Trophoblast cell (in vitro differentiated cells and primary cell): ENCODE measurements at regions not wholly inside any gene's neighbourhood (a gene's known extent, or its start where the extent isn't known, plus 50 kb on each side); places are given as distances from the start of the nearest gene placed in this dataset.

Experiments used
- DNase-seq, 2 donors: peaks; one replicate each; pipeline ENCODE4 v3.0.0-alpha.2; 2016
- H2AFZ ChIP-seq: 2 replicates; pipeline ENCODE4 v1.6.1; 2013; ENCODE audit warnings: low read length, moderate library complexity, mild to moderate bottlenecking; ENCODE audit not compliant: insufficient read depth, poor library complexity
- H2AK5ac ChIP-seq: 2 replicates; pipeline ENCODE4 v1.6.1; 2013; ENCODE audit warnings: mild to moderate bottlenecking, low read length
- H2BK120ac ChIP-seq: 2 replicates; pipeline ENCODE4 v1.6.1; 2013; ENCODE audit warnings: low read length, mild to moderate bottlenecking, moderate library complexity; ENCODE audit not compliant: insufficient read depth, poor library complexity
- H2BK12ac ChIP-seq: 2 replicates; pipeline ENCODE4 v1.6.1; 2013; ENCODE audit warnings: mild to moderate bottlenecking, low read length, moderate library complexity
- H2BK5ac ChIP-seq: 2 replicates; pipeline ENCODE4 v1.6.1; 2013; ENCODE audit warnings: low read length, low read depth, moderate library complexity, mild to moderate bottlenecking; ENCODE audit not compliant: poor library complexity
- H3K14ac ChIP-seq: 2 replicates; pipeline ENCODE4 v1.6.1; 2013; ENCODE audit warnings: mild to moderate bottlenecking, low read length
- H3K18ac ChIP-seq: 2 replicates; pipeline ENCODE4 v1.6.1; 2013; ENCODE audit warnings: mild to moderate bottlenecking, low read length
- H3K23ac ChIP-seq: 2 replicates; pipeline ENCODE4 v1.6.1; 2013; ENCODE audit warnings: low read length
- H3K27ac ChIP-seq: 2 replicates; pipeline ENCODE4 v1.5.1; 2013; ENCODE audit warnings: low read depth, mild to moderate bottlenecking, inconsistent platforms, low read length, moderate library complexity
- H3K27me3 ChIP-seq: 2 replicates; pipeline ENCODE4 v1.6.1; 2013; ENCODE audit warnings: inconsistent platforms, mild to moderate bottlenecking, low read length, moderate library complexity; ENCODE audit not compliant: insufficient read depth
- H3K36me3 ChIP-seq, 2 experiments: 1 replicate in 1 of 2; 2 replicates in 1 of 2; pipeline ENCODE4 v1.6.1; 2013; ENCODE audit warnings: low read length in 2 of 2, mild to moderate bottlenecking in 2 of 2, moderate library complexity in 1 of 2; ENCODE audit not compliant: insufficient read depth in 2 of 2, control insufficient read depth in 1 of 2
- H3K4ac ChIP-seq: 2 replicates; pipeline ENCODE4 v1.6.1; 2013; ENCODE audit warnings: low read depth, mild to moderate bottlenecking, low read length, moderate library complexity
- H3K4me1 ChIP-seq, 2 experiments: 1 replicate in 1 of 2; 2 replicates in 1 of 2; pipeline ENCODE4 v1.6.1; 2013; ENCODE audit warnings: low read length in 2 of 2, mild to moderate bottlenecking in 2 of 2, moderate library complexity in 1 of 2; ENCODE audit not compliant: insufficient read depth in 2 of 2, control insufficient read depth in 1 of 2
- H3K4me2 ChIP-seq: 2 replicates; pipeline ENCODE4 v1.6.1; 2013; ENCODE audit warnings: inconsistent platforms, mild to moderate bottlenecking, low read length, moderate library complexity
- H3K4me3 ChIP-seq: 2 replicates; pipeline ENCODE4 v1.5.1; 2013; ENCODE audit warnings: mild to moderate bottlenecking, low read depth, low read length, inconsistent platforms
- H3K79me1 ChIP-seq: one replicate; pipeline ENCODE4 v1.6.1; 2013; ENCODE audit warnings: low read length
- H3K79me2 ChIP-seq: 2 replicates; pipeline ENCODE4 v1.6.1; 2013; ENCODE audit warnings: low read length, mild to moderate bottlenecking; ENCODE audit not compliant: control insufficient read depth, insufficient read depth, poor library complexity
- H3K9ac ChIP-seq: 2 replicates; pipeline ENCODE4 v1.6.1; 2013; ENCODE audit warnings: mild to moderate bottlenecking, low read length
- H3K9me3 ChIP-seq: 2 replicates; pipeline ENCODE4 v1.6.1; 2013; ENCODE audit warnings: low read depth, mild to moderate bottlenecking, control low read depth, inconsistent platforms, low read length; ENCODE audit not compliant: insufficient read depth
- H4K12ac ChIP-seq: 2 replicates; pipeline ENCODE4 v1.6.1; 2013; ENCODE audit warnings: low read depth, mild to moderate bottlenecking, low read length, moderate library complexity
- H4K8ac ChIP-seq: 2 replicates; pipeline ENCODE4 v1.6.1; 2013; ENCODE audit warnings: low read depth, mild to moderate bottlenecking, low read length, moderate library complexity
- H4K91ac ChIP-seq: one replicate; pipeline ENCODE4 v1.6.1; 2013; ENCODE audit warnings: low read depth, mild to moderate bottlenecking, low read length, moderate library complexity
- WGBS: extraction: QIAGEN DNeasy Blood & Tissue Kit; methylation state at CpG from one replicate; pipeline ENCODE4 v1.1.7; 2013; ENCODE audit warnings: missing lambda C conversion rate; ENCODE audit not compliant: insufficient read length, insufficient coverage; ENCODE audit errors: extremely low coverage; 5-methylcytosine and 5-hydroxymethylcytosine counted together

DNA sequence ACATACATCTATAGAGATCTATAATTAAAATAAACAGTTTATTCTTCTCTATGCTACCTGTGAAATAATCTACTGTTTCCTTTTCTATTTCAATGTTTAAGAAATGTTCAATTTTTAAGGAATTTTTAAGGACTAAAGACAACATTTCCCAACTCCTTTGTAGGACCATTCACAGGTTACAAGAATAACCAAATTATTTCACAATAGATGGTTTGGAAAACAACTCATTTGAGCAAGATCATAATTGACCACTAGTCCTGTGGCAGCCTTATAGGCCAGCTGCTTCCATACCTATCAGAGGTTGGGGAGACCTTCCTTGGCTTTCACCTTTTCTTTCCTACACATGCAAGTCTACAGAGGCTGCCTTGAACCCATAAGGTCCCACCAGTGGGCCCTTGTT, 193.7 kb downstream of the TTC39B start:
- H3K9ac ChIP-seq = no peak overlapping the region
- no peak overlapping the region for H4K8ac ChIP-seq
- no peaks in the 10 kb centered on the region for H3K36me3 ChIP-seq
- H3K18ac ChIP-seq = no peak overlapping the region
- H2AK5ac ChIP-seq = no peak overlapping the region
- H3K4me1 ChIP-seq = peaks cover 7 to 8% of the 10 kb centered on the region in 2 experiments
- no peak for DNase-seq
- H3K9me3 ChIP-seq = no peaks in the 10 kb centered on the region
- no peak overlapping the region for H3K4me3 ChIP-seq
- H3K23ac ChIP-seq = no peak overlapping the region
- no peak overlapping the region for H3K27ac ChIP-seq
- no peak overlapping the region for H2BK12ac ChIP-seq
- H3K4ac ChIP-seq = no peak overlapping the region
- no peak overlapping the region for H2BK120ac ChIP-seq
- no peaks in the 10 kb centered on the region for H3K79me2 ChIP-seq
- peaks cover 3% of the 10 kb centered on the region for H3K79me1 ChIP-seq
- no peak overlapping the region for H4K91ac ChIP-seq
- no peak overlapping the region for H2BK5ac ChIP-seq
- no peaks in the 10 kb centered on the region for H3K27me3 ChIP-seq
- H2AFZ ChIP-seq = no peak overlapping the region
- no peak overlapping the region for H3K14ac ChIP-seq
- H4K12ac ChIP-seq = no peak overlapping the region
- H3K4me2 ChIP-seq = no peak overlapping the region

DNA sequence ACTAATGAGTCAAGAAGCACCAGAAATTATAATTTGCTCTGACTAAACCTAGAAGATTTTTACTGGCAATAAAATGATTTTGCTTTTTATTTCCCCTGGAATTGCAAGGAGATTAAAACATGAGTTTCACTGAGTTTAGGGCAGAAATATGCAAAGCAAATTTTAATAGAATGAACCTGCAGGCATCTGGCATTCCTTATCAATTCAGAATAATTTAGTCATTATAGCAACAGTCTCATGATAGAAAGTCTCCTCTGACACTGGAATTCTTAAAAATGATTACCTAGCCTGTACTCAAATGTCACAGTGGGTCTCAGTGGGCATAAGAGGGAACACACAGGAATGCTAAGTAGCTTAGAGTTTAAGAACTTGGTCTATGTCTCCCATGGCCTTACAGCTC, 195.9 kb downstream of the TTC39B start:
- no peak overlapping the region for H3K4me3 ChIP-seq
- H2BK12ac ChIP-seq = no peak overlapping the region
- peaks cover 1% of the 10 kb centered on the region for H3K79me1 ChIP-seq
- H3K23ac ChIP-seq = no peak overlapping the region
- H3K18ac ChIP-seq = no peak overlapping the region
- H2BK5ac ChIP-seq = no peak overlapping the region
- H3K14ac ChIP-seq = no peak overlapping the region
- no peak overlapping the region for H4K12ac ChIP-seq
- H3K9ac ChIP-seq = no peak overlapping the region
- H3K4ac ChIP-seq = no peak overlapping the region
- H2AFZ ChIP-seq = no peak overlapping the region
- H2BK120ac ChIP-seq = no peak overlapping the region
- no peak overlapping the region for H4K91ac ChIP-seq
- peaks cover 3 to 6% of the 10 kb centered on the region in 2 experiments for H3K4me1 ChIP-seq
- H4K8ac ChIP-seq = no peak overlapping the region
- no peaks in the 10 kb centered on the region for H3K79me2 ChIP-seq
- no peak for DNase-seq
- H3K4me2 ChIP-seq = no peak overlapping the region
- H3K27ac ChIP-seq = no peak overlapping the region
- H3K9me3 ChIP-seq = no peaks in the 10 kb centered on the region
- no peak overlapping the region for H2AK5ac ChIP-seq
- no peaks in the 10 kb centered on the region for H3K27me3 ChIP-seq
- no peaks in the 10 kb centered on the region for H3K36me3 ChIP-seq

- Histone ChIP-seq H2BK120ac (no peak overlapping the region), H2BK12ac (no peak overlapping the region), H3K14ac (no peak overlapping the region), H3K4ac (no peak overlapping the region), H3K23ac (no peak overlapping the region), H3K36me3 (no peaks in the 10 kb centered on the region), H3K4me3 (no peak overlapping the region), H3K4me1 (no peaks in the 10 kb centered on the region), H3K9ac (no peak overlapping the region), H3K27ac (no peak overlapping the region), H3K79me2 (no peaks in the 10 kb centered on the region), H3K4me2 (no peak overlapping the region), H2BK5ac (no peak overlapping the region), H3K18ac (no peak overlapping the region), H4K91ac (no peak overlapping the region), H2AFZ (no peak overlapping the region), H2AK5ac (no peak overlapping the region), H4K12ac (no peak overlapping the region), H3K27me3 (no peaks in the 10 kb centered on the region), H3K9me3 (no peaks in the 10 kb centered on the region), H3K79me1 (peaks cover 4% of the 10 kb centered on the region), H4K8ac (no peak overlapping the region)
- no CpG with 5 or more reads among the region's 4 CpGs for WGBS
- DNase-seq = peak in 1 of 2 donors; percentile 63
These were observed 194.7 kb upstream of the FREM1 start for GRCh38 chr9:15104826-15105420.

- H3K18ac ChIP-seq = no peak overlapping the region
- no peak overlapping the region for H3K4me3 ChIP-seq
- no peak overlapping the region for H2BK12ac ChIP-seq
- H2AFZ ChIP-seq = no peak overlapping the region
- H3K9ac ChIP-seq = no peak overlapping the region
- peaks cover 4% of the 10 kb centered on the region for H3K79me1 ChIP-seq
- H4K12ac ChIP-seq = no peak overlapping the region
- no peak overlapping the region for H2BK5ac ChIP-seq
- H3K9me3 ChIP-seq = no peaks in the 10 kb centered on the region
- no peak overlapping the region for H3K4ac ChIP-seq
- H2BK120ac ChIP-seq = no peak overlapping the region
- H3K36me3 ChIP-seq = no peaks in the 10 kb centered on the region
- DNase-seq = no peak
- no peak overlapping the region for H3K4me2 ChIP-seq
- WGBS = no CpG with 5 or more reads among the region's 3 CpGs
- H2AK5ac ChIP-seq = no peak overlapping the region
- H4K8ac ChIP-seq = no peak overlapping the region
- H4K91ac ChIP-seq = no peak overlapping the region
- H3K27ac ChIP-seq = no peak overlapping the region
- H3K4me1 ChIP-seq = no peaks in the 10 kb centered on the region
- H3K27me3 ChIP-seq = no peaks in the 10 kb centered on the region
- H3K23ac ChIP-seq = no peak overlapping the region
- no peak overlapping the region for H3K14ac ChIP-seq
- H3K79me2 ChIP-seq = no peaks in the 10 kb centered on the region
These were observed 193.1 kb upstream of the FREM1 start for GRCh38 chr9:15103290-15103689.
